AML-193 (cell line): ENCODE measurements at regions not wholly inside any gene's neighbourhood (a gene's known extent, or its start where the extent isn't known, plus 50 kb on each side); places are given as distances from the start of the nearest gene placed in this dataset.

Experiments used
- DNase-seq, 2 experiments: peaks; one replicate each; lab custom pipeline; 2025; lab: John Stamatoyannopoulos, UW

- no peak for DNase-seq
Measured at GRCh38 chr16:49910541-49911071, 54.7 kb upstream of the ZNF423 start.

GRCh38 chr16:49911430-49911829, 55.5 kb upstream of the ZNF423 start:
- DNase-seq = no peak

GRCh38 chr16:49912721-49913120, 56.8 kb upstream of the ZNF423 start:
- no peak for DNase-seq

DNA sequence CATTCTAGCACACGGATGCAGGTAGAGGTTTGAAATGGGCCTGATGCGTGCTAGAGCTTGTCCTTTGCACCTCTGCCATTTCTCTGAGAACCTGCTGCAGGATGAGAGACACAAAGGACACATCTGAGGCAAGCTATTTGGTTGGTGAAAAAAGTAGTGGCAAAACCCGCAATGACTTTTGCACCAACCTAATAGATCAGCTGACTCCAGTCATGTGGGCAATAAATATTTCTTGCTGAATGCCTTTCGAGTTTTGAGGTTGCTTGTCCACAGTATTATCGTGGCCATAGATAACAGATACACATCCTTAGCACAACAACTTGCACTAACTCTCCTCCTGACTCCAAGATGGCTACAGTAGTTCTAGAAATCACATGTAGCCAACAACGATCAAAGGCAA, 57.8 kb upstream of the ZNF423 start:
- DNase-seq = no peak

GRCh38 chr16:49914657-49915056, 58.7 kb upstream of the ZNF423 start:
- no peak for DNase-seq

DNA sequence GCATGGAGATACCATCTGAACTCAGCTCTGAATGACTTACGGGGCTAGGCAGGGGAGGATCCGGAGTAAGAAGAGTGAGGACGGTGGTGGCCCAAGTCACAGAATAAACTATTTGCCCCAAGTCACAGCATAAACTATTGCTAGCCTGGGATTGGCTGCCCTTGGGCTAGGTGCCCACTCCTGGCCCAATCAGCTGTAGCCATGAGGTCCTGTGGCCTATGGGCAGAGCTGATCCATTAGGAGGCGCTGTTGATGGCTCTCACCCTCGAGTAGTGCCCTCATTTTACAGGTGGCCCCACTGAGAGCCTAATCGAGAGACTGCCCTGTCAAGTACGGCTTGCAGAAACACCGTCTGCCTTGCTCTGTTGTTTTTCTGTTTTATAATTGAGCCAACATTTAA, 62.3 kb upstream of the ZNF423 start:
- DNase-seq = no peak

DNA sequence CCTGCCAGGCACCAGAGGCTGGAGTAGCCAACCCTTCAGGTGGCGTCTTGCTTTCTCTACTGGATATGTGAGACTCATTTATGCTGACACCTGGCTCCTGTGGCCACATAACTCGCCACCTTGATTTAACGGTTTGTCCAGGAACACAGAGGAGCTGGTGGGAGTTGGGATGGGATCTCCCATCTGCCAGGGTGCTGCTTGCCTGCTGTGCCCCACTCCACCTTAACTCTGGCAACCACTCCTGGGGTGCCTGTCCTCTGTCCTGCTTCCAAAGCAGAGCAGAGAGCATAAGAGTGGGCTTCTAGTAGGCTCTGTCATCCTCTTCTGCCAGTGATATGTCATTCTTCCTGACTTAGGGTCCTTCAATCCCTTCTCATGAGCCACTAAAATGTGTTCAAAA, 63.4 kb upstream of the ZNF423 start:
- no peak for DNase-seq

DNA sequence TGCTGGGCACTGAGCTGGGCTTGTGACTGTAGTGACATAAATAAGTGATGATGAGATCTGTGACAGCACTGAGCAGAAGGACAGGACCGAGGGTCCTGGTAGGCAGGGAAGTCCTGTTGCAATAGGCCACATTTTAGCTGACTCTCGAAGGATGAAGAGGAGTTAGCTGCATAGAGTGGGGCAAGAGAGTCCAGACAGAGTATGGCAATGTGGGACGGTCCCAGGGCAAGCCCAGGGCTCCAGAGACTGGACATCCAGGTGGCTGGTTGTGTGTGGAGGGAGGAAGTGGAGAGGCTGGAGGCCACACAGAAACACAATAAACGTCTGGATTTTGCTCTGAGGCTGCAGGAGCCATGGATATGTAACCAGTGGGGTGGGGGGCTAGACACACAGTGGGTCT, 64.5 kb upstream of the ZNF423 start:
- no peak for DNase-seq

DNA sequence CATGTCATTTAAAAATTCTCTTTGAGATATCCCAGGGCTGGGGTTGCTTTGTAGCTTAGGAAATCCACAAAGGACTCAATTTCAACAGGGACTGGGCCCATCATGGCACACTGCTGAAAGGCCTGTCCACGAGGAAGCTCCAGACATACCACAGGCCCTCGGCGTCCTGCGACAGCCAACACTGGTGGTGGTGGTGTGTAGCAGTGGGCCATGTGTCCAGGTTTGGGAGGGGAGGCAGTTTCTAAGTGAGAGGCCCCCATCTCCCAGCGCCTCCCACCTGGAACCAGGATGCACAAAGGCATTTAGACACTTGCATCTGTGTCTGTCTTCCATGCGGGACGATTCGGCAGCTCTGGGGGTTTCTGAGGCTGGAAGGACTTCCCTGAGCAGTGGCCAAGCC, 65.2 kb upstream of the ZNF423 start:
- no peak for DNase-seq

DNA sequence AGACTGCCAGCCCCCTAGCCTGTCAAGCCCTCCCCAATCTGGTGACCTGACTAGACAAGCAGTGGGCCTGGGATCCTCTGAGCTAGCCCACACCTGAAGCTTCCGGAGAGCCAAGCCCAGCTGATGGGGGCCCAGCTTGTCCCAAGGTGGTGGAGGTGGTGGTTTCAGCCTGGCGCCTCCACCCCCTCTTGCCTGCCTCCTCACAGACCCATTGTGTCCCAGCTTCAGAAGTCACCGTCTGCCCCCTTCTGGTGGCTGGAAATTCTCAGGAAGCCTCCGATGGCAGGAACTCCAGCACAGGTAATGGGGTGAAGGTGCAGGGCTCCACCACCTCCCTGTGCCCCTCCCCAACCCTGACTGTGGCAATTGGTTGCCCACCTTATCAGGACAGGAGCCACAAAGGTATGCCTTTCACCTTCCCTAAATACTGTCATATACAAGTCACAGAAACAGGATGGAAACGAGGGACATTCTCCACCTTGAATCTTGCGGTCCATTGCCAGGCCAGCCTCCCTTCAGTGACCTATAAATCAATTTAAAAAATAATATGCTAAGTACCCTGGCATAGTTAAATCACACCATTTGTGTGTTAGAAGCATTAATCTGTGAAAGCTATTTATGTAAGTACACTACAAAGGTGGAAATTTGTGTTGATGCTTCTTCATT, 66.0 kb upstream of the ZNF423 start:
- DNase-seq = peak; percentile 19 to 21

DNA sequence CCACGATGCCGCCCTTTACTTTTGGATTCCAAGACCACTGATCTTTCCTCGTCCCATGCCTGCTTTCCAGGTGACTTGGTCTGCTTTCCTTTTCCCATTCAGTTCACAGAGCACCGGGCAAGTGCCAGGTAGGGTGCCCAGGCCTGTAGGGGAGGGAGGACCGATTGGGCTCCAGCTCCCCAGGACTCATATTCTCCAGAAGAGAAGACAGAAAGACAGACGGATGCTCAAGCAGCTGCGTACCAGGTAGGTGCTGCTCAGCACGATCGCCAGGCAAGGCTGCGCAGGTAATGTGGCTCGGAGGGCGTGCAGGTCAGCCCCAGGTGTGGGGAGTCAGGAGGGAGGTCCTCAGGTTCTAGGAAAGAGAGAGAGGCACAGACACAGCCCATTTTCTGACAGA, 67.5 kb upstream of the ZNF423 start:
- DNase-seq = no peak

DNA sequence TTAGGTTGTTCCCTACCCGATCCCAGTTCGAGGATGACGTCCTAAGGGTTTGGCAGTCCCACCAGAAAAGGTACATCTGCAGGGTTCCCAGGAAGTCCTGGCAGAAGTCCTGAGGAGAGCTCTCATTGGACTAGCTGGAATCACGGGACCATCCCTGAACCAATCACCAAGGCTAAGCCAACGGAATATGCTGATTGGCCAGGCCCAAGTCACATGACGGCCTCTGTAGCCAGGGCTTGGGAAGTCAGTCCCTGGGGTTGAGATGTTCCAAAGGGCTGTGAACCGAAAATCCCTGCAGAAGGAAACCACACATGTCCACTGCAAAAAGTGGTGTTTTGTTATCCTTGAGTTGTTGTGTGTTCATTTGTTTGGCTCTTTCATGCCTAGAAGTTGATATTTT, 68.2 kb upstream of the ZNF423 start:
- DNase-seq = no peak

- DNase-seq = no peak
Measured at GRCh38 chr16:49926941-49927340, 71.0 kb upstream of the ZNF423 start.

DNA sequence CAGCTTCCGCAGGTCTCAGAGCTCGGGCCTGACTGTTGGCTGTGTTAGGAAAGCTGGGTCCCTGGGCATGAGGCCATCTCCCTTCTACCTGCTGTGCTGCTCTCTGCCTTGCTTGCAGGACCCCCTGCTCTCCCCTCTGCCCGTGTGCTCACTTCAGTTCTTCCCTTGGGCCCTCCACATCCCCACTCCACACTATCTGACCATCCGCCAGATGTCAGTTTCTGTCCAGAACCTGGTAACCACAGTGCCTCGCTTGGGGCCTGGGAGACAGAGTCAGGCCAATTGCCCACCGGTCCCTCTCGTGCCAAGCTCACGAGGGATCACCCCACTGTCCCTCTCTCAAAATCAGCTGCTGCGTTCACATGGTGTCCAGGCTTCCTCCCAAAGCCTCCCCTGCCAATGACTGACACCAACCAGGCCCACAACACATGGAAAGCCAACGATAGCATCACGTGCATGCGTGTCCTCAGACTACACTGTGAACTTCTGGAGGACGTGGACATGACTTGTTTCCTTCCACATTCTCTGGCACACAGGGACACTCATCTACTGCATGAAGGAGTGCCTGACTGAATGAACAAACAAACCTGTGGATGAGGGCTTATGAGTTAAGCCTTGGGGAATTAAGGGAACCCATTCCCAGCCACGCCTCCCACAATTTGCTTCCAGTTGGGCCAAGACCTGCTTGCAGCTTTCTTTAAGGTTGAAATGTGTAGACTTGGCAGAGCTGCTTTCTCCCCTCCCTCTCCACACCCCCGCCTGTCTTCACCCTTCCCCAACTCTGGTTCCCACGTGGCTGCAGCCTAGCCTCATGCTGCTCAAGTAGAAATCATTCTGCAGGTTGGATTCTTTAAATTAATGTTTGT, 72.5 kb upstream of the ZNF423 start:
- DNase-seq = no peak

DNA sequence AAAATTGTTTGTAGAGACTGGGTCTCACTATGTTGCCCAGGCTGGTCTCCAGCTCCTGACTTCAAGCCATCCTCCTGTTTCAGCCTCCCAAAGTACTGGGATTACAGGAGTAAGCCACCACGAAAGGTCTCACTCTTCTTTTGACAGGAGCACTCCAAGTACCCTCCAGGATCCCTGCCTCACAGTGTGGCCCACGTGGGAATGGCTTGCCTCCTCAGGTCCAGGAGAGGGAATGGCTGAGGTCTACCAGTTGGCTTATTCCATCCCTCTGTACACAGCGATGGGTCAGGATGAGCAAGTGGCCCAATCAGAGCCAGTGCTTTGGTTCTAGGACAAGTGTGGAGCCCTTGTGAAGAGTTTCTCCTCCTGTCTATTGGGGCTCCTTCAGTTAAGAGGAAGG, 73.7 kb upstream of the ZNF423 start:
- no peak for DNase-seq

GRCh38 chr16:49930841-49931240, 74.9 kb upstream of the ZNF423 start:
- DNase-seq = no peak

DNA sequence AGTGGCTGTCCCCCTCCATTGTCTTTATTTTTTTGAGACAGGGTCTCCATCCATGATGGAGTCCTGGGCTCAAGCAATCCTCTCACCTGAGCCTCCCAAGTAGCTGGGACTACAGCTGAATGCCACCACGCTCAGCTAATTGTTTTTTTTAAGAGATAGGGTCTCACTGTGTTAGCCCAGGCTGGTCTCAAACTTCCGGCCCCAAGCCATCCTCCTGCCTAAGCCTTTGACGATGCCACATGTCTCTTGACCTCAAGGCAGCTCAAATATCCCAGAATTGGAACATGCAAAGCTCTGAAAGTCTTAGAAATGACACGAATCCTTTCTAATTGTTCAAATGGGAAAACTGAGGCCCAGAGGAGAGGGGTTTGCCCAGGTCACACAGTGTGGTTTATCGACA, 75.4 kb upstream of the ZNF423 start:
- no peak for DNase-seq

DNA sequence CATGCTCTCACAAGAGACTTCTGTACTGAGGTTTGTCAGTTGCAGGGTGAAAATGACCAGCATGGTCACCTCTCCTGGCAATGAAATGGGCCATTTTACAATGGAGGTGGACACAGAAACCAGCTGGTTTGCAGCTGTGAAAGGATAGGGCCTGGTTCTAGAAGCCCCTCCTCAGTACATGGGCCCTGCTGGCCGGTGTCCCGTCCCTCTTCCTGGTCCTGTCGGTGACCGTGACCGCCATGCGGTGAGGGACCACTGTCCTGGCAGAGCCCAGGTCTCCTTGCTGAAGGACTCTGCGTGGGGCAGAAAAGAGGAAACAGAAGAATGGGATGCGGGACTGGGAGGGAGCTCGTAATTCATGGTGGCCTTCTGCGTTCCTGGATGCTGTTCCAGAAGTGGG, 76.0 kb upstream of the ZNF423 start:
- no peak for DNase-seq

DNA sequence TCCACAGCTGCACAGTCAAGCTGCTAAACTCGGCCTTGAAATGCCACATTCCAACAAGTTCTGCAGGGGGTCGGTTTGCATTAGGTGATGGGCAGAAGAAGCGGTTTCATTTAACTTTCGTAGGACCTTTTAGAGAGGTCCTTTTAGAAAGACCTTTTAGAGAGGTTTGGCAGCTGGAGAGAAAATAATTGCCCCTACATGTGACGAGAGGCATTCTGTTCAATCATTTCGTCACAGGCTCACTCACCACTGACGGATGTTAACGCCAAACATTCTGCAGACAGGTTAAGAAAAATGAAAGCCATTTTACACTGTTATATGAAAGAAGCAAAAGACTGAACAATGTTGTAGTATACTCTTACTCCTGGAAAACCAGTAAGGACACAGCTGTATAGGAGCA, 76.5 kb upstream of the ZNF423 start:
- DNase-seq = no peak

DNA sequence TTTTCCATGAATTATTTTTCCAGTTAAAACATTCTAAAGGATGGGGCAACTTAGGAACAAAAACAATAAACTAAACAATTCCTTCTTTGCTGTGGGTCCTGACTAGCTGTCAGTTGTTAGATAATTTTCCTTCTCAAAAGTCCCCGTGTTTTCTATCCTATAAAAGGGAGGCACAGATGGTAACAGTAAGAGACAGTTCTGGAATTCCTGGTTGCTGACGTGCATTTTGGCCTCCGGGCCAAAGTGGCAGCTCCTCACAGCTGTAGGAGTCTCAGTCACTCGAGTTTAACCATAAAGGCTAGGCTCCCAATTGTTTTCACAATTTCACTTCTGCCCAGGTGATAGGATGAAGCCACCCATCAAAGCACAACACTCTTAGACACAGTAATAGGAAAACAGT, 77.0 kb upstream of the ZNF423 start:
- DNase-seq = no peak

DNA sequence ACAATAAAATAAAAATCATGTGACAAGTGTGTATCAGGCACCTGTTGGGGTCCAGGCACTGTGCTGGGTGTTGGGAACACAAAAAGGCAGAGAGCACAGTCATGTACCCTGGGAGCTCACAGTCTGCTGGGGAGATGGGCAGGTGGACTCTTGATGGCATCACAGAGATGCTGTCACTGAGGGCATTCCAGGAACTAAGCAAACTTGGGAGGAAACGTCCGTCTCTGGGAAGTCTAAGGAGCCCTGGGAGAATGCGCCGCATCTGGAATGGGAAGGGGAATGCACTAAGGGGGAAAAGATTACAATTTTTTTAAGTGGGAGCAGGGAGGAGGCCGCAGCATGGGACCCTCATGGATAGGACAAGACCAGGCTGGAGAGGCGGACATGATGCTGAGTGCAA, 80.9 kb upstream of the ZNF423 start:
- no peak for DNase-seq

DNA sequence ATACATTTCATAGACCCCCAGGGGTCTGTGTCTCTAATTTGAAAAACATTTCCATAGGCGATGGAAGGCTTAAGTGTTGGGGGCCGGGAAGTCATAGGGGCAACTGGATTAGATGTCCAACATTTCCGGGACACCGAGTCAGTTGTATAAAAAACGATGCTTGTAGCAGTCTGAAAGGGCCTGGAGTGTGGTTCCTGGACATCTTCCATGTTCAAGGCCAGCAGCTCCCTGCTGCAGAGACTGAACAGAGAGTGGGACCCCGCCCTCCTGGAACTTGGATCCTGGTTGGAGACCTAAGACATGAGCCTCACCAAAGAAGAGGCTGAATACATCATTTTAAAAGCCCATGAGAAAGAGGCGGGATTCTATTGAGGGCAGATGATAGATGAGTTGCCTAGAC, 82.0 kb upstream of the ZNF423 start:
- DNase-seq = no peak

- no peak for DNase-seq
Measured at GRCh38 chr16:49939495-49939894, 83.6 kb upstream of the ZNF423 start.
